GM12892 (cell line): ENCODE measurements at regions not wholly inside any gene's neighbourhood (a gene's known extent, or its start where the extent isn't known, plus 50 kb on each side); places are given as distances from the start of the nearest gene placed in this dataset.
"Not testable (repeated sequence)": the region's sequence is repeated elsewhere in the genome, so short reads cannot be mapped to it uniquely, and the experiment has no call there.

ENCODE experiments used
- DNase-seq: peaks from one replicate; pipeline ENCODE4 v3.0.0; 2011; ENCODE audit not compliant: insufficient read length
- FAIRE-seq: peaks from 2 replicates; lab custom pipeline; 2011; peaks lifted over from hg19 to GRCh38; lab: Jason Lieb, UNC
- POLR2A ChIP-seq: IDR thresholded peaks from 2 replicates; pipeline ENCODE4 v1.6.1; 2011; ENCODE audit warnings: low read depth, low read length, control low read depth
- POLR2AphosphoS5 ChIP-seq: IDR thresholded peaks from 2 replicates; pipeline ENCODE4 v1.6.1; 2011; ENCODE audit warnings: low read depth, low read length, control low read depth
- TAF1 ChIP-seq: IDR thresholded peaks from 2 replicates; pipeline ENCODE4 v1.6.1; 2011; ENCODE audit warnings: low read depth, mild to moderate bottlenecking, control low read depth, low read length, borderline replicate concordance

GRCh38 chr13:23067129-23067528, 113.7 kb upstream of the SGCG start:
- TF ChIP-seq POLR2AphosphoS5 = no peak
- TF ChIP-seq TAF1 = no peak
- no peak for TF ChIP-seq POLR2A
- FAIRE-seq = no peak
- DNase-seq = no peak

- FAIRE-seq (no peak), DNase-seq (no peak)
- no peak for TF ChIP-seq TAF1
- TF ChIP-seq POLR2AphosphoS5 = no peak
- TF ChIP-seq POLR2A = no peak
These were observed 111.2 kb upstream of the SGCG start for GRCh38 chr13:23069566-23069965.

- no peak for DNase-seq
- FAIRE-seq = peak; percentile 14
- TF ChIP-seq POLR2AphosphoS5 = no peak
These were observed 106.5 kb upstream of the SGCG start for GRCh38 chr13:23074075-23074828.

GRCh38 chr13:23081220-23081619, 99.6 kb upstream of the SGCG start:
- TF ChIP-seq POLR2A = no peak
- TF ChIP-seq TAF1 = no peak
- no peak for TF ChIP-seq POLR2AphosphoS5
- DNase-seq = no peak
- no peak for FAIRE-seq

- no peak for TF ChIP-seq TAF1
- TF ChIP-seq POLR2A = no peak
- no peak for TF ChIP-seq POLR2AphosphoS5
- DNase-seq = no peak
- FAIRE-seq = no peak
These were observed 98.9 kb upstream of the SGCG start for GRCh38 chr13:23081901-23082300.

- FAIRE-seq (no peak), DNase-seq (no peak)
- TF ChIP-seq POLR2A (no peak), POLR2AphosphoS5 (no peak), TAF1 (no peak)
These were observed 93.7 kb upstream of the SGCG start for GRCh38 chr13:23086968-23087623.

- DNase-seq = no peak
- no peak for FAIRE-seq
- TF ChIP-seq POLR2A = no peak
These were observed 92.9 kb upstream of the SGCG start for GRCh38 chr13:23087880-23088279.

- TF ChIP-seq POLR2AphosphoS5 = no peak
- TF ChIP-seq POLR2A = no peak
- TF ChIP-seq TAF1 = no peak
- DNase-seq (no peak), FAIRE-seq (no peak)
These were observed 82.4 kb upstream of the SGCG start for GRCh38 chr13:23098161-23098907.

- no peak for FAIRE-seq
- no peak for DNase-seq
- TF ChIP-seq POLR2A (no peak), POLR2AphosphoS5 (no peak), TAF1 (no peak)
These were observed 75.7 kb upstream of the SGCG start for GRCh38 chr13:23105051-23105450.

GRCh38 chr13:23107665-23108064, 73.1 kb upstream of the SGCG start:
- no peak for DNase-seq
- TF ChIP-seq POLR2A (no peak), TAF1 (no peak), POLR2AphosphoS5 (no peak)
- no peak for FAIRE-seq

GRCh38 chr13:23119131-23119530, 61.6 kb upstream of the SGCG start:
- no peak for TF ChIP-seq POLR2AphosphoS5
- TF ChIP-seq POLR2A = no peak
- no peak for TF ChIP-seq TAF1
- FAIRE-seq (no peak), DNase-seq (no peak)

GRCh38 chr13:23127540-23127939, 53.2 kb upstream of the SGCG start:
- FAIRE-seq, DNase-seq: not testable (repeated sequence)
